H1 (cell line): ENCODE measurements at regions not wholly inside any gene's neighbourhood (a gene's known extent, or its start where the extent isn't known, plus 50 kb on each side); places are given as distances from the start of the nearest gene placed in this dataset.

Experiments
- CEBPB ChIP-seq: IDR thresholded peaks from 2 replicates; pipeline ENCODE4 v1.6.1; 2012; ENCODE audit warnings: low read depth, low read length
- CTBP2 ChIP-seq: IDR thresholded peaks from 2 replicates; pipeline ENCODE4 v1.7.0; 2011; ENCODE audit warnings: borderline replicate concordance, mild to moderate bottlenecking, moderate library complexity, mixed read lengths, low read length; ENCODE audit not compliant: insufficient read depth, insufficient read length
- EP300 ChIP-seq, 2 experiments: IDR thresholded peaks; 1 replicate in 1 of 2; 2 replicates in 1 of 2; pipeline ENCODE4 v1.6.1; 2011 to 2012; ENCODE audit warnings: low read depth in 2 of 2, low read length in 2 of 2, mild to moderate bottlenecking in 2 of 2, borderline replicate concordance in 1 of 2, inconsistent platforms in 1 of 2, moderate library complexity in 1 of 2
- FOSL1 ChIP-seq: IDR thresholded peaks from 2 replicates; pipeline ENCODE4 v1.6.1; 2011; ENCODE audit warnings: mild to moderate bottlenecking, low read depth, low read length, moderate library complexity; ENCODE audit not compliant: insufficient read depth
- SIN3A ChIP-seq, 2 experiments: IDR thresholded peaks in 1 of 2; conservative IDR thresholded peaks in 1 of 2; 2 replicates each; pipeline ENCODE4 v1.6.1; 2011 to 2012; ENCODE audit warnings: low read length in 2 of 2, improper control_type of control experiment in 1 of 2, low read depth in 1 of 2, mild to moderate bottlenecking in 1 of 2

DNA sequence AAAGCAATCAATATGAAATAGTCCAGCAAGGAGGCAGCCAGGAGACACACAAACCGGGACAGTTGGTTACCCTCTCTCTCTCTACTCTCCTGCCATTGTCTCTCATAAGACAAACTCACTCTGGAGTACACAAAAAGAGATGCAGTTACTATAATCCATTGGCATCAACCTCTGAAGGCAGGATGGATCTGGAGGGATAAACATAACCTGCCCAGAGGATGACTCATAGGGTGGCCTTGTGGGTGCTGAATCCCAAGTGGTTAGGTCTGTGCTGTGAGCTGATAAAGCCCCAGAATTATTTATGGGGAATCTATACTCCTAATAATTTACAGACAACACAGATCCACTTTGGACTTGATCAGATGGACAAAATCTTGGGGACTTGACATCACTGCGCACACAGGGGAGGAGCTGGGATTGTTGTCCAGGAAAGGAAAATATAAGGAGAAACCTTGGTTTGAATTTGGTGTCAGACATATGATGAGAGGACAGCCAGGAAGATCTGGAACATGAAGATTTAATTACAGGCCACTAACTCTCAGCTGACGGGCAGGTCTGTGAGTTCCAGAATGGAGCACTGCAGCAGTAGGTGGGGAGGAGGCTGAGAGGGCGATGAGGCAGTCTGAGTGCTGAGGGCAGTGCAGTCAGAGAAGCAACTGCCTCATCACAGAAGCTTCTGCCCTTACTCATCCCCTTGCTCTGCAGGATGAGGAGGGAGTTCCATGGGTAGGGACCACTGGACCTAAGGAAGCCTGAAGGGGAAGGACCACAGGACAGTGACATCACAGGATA is 113.9 kb upstream of the PRSS58 start (continued):
- TF ChIP-seq EP300 (IDR thresholded peaks at IDR 0.05; ENCODE audit: borderline replicate concordance in 1 of 2, low read depth in 2 of 2, low read length in 2 of 2) (no peak), FOSL1 (no peak), SIN3A (conservative IDR thresholded peaks at IDR 0.05 in 1 of 2, IDR thresholded peaks at IDR 0.05 in 1 of 2; ENCODE audit: low read depth in 1 of 2, low read length in 2 of 2) (no peak), CEBPB (no peak), CTBP2 (no peak)
